Hindlimb muscle (tissue), 1 donor: ENCODE measurements at regions not wholly inside any gene's neighbourhood (a gene's known extent, or its start where the extent isn't known, plus 50 kb on each side); places are given as distances from the start of the nearest gene placed in this dataset.

Experiments used
- DNase-seq: peaks from one replicate; pipeline ENCODE4 v3.0.0-alpha.2; 2013

GRCh38 chr20:24872291-24873024 is 76.6 kb upstream of the CST7 start:
- DNase-seq: no peak

DNA sequence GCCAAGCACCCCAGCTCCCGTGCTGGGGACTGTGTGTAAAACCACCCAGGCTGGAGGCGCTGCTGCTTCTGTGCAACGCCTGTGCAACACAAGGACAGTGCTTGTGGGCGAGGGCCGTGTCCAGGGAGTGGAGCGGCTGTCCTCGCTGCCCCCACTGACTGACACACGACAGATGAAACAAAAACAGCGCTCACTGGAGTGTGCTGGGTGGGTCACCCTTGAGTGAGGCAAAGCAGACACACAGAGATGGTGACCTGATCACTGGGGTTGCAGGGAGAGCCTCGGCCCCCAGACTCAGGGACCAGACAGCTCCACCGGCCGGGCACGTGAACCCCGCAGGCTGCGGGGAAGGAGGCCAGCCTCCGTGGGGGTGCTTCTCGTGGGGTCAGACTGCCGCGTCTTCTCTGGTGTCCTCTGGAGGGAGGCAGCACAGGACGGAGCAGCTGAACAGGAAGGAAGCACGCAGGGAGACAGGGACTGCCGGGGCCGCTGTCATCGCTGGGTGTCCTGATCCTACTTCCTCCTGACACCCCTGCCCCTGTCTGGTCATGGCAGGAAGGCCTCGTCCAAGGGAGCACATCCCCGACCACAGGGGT is 75.9 kb upstream of the CST7 start:
- no peak for DNase-seq

DNA sequence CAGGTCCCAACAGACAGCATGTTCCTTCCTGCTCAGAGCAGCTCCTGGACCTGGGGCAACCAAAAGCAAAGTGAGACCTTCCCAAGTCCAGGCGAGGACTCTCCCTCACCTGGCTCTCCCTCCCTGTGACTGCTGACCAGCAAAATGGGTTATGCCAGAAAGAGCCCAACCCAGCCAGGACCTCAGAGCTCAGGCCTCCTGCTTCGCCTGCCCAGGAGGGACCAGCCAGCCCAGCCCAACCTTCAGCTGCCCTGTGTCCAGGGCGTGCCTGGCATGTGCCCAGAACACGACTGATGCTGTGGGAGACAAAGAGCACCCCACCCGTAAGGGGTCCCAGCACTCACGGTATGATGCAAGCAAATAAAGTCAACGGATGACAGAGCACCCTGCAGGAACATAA is 74.0 kb upstream of the CST7 start:
- no peak for DNase-seq

DNA sequence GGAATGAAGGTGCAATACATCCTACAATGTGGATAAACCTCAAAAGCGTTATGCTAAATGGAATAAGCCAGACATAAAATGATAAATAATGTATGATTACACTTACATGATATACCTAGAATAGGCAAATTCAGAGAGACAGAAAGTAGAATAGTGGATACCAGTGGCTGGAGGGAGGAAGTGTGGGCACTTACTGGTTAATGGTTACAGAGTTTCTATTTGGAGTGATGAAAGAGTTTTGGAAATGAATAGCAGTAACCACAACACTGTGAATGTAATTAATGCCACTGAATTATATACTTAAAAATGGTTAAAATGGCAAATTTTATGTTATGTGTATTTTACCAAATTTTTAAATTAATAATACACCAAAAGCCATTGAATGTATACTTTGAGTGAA is 71.4 kb upstream of the CST7 start:
- no peak for DNase-seq

DNA sequence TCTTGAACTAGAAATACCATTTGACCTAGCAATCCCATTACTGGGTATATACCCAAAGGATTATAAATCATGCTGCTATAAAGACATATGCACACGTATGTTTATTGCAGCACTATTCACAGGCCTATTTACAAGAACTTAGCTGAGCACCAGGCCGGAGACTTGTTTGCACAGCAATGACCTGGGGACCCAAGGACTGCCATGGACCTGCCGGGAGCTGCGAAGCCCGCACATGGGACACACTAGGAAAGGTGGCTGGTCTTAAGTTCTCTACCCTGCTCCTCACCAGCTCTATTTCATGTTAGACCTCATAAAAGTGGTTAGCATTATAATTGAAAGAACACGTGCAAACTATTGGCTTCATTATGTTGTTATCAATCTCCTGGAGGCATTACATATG is 70.4 kb upstream of the CST7 start:
- no peak for DNase-seq

GRCh38 chr20:24879875-24880274 is 69.2 kb upstream of the CST7 start:
- DNase-seq: no peak

GRCh38 chr20:24880356-24880755 is 68.7 kb upstream of the CST7 start:
- DNase-seq: no peak

- no peak for DNase-seq
Observed at GRCh38 chr20:24890286-24890685, 58.8 kb upstream of the CST7 start.

GRCh38 chr20:24891546-24892393 is 57.3 kb upstream of the CST7 start:
- no peak for DNase-seq

DNA sequence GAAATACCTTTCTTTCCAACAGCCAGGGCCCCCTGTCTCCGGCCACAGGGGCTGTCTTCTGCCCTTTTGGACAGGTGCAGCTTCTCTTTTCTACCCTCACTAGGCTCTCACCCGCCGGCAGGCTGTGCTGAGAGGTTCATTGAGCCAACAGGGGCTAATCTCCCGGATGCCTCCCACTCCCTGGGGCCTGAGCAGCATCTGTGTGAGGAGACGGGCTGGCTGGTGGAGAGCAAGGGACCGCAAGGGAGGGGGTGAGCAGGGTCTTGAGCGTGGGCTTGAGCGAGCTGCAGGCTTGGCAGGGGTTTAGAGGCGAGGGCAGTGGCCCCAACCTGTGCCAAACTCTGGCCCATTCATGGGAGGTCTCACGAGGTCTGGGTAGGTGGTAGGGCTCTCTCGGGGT is 56.5 kb upstream of the CST7 start:
- DNase-seq: no peak

- no peak for DNase-seq
Observed at GRCh38 chr20:24892931-24893330, 56.1 kb upstream of the CST7 start.

GRCh38 chr20:24894488-24894887 is 54.6 kb upstream of the CST7 start:
- DNase-seq: no peak

GRCh38 chr20:24894967-24895366 is 54.1 kb upstream of the CST7 start:
- no peak for DNase-seq

DNA sequence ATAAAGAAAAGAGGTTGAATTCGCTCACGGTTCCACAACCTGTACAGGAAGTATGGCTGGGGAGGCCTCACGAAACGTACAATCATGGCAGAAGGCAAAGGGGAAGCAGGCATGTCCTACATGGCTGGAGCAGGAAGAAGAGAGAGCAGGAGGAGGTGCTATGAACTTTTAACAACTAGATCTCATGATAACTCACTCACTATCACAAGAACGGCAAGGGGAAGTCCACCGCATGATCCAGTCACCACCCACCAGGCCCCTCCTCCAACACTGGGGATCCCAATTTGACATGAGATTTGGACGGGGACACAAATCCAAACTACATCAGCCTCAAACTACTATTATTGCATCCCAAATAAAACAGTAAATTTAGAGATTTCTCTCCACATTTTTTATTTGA is 53.6 kb upstream of the CST7 start:
- no peak for DNase-seq

DNA sequence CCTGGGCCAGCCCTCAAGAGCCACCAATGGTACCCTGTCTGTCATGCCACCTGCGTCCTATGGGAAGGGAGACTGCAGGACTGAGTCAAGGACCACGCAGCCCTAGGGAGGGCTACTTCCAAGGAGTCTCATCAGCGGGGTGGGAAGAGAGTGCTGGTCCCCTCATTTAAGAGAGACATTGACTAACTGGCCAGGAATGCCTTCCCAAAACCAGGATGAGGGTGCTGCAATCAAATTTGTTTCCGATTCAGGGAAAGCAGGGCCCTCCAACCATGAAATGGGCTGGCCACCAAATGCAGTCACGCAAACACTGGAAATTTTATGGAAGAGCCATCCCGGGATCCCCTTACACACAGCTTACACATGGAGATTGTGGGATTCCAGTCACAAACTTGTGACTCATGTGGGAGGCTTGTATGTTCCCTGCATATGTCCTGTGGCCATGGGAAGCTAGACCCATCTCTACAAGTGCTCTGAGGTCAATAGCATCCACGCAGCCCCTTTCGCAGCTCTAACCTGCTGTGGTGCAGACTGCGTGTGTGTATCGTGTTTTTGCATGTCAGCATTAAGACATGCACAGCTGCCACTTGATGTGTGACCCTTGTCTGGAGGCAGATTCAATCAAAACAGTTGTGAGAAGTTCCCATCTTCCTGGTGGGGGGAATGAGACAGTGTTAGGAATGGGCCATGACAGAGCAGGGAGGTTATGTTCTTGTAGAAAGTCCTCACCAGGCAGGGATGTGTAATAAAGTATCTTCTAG is 53.0 kb upstream of the CST7 start:
- no peak for DNase-seq

DNA sequence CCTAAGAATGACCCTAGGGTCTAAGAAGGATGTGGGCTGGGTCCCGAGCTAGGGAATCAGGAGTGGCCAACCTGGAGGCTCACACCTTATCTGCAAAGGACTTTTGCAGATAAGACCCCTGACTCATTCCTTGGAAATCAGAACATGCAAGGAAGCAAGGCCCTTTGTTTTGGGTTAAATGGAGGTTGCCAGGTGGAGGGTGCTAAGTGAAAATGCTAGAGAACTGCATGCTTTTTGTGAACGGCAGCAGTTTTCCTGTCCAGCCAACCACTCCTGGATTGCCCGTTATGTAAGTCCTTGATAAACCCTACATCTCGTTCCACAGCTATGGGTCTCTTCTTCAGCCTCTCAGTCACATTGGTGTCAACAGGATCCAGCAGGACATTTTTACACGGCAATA is 52.1 kb upstream of the CST7 start:
- DNase-seq: no peak

DNA sequence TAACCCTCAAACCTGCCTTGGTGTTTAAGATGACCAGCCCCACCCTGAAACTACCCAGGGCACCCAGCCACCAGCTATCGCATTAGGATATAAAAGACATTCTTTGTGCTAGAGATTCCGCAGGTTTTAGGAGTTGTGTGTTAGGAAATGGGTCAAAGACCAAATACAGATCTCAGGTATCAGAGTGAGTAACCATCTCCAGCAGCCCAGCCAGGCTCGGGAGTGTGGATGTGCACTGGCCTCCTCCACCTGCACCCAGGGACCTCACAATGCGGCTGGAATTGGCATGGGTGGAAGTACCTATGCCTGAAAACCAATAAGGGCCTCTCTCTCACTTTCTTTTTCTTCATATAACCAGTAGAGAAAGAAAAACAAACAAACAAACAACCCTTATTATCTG is 51.1 kb upstream of the CST7 start:
- no peak for DNase-seq

DNA sequence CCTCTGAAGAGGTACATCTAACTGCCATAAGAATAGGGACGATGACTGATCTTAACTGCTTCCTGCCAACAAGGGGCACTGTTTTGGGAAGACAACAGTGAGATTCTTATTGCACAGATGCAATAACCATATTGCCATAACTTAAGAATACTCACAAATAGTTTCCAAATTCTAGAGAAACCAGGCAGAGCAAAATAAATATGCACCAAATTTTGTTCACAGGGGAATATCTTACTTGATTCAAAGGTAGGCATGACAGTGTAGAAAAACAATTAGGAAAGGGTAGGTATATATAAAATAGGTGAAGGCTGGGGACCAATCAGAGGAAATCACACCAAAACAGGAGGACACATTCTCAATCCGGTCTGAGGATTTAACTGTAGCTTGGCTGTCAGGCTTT is 49.9 kb upstream of the CST7 start:
- DNase-seq: no peak
